Neural crest cell (in vitro differentiated cells): ENCODE measurements at regions not wholly inside any gene's neighbourhood (a gene's known extent, or its start where the extent isn't known, plus 50 kb on each side); places are given as distances from the start of the nearest gene placed in this dataset.
A peak's percentile ranks its signal among the peaks of the same experiment; 100 is the strongest.
"Not testable (repeated sequence)": the region's sequence is repeated elsewhere in the genome, so short reads cannot be mapped to it uniquely, and the experiment has no call there.

Experiments used
- DNase-seq: peaks from one replicate; pipeline ENCODE4 v3.0.0; 2021; ENCODE audit warnings: low read depth, mixed read lengths, low spot score
- H3K27ac Mint-ChIP-seq: one replicate; pipeline ENCODE4 v1.8.0; 2021; ENCODE audit warnings: mild to moderate bottlenecking, mixed read lengths; ENCODE audit not compliant: unreplicated experiment
- H3K27me3 Mint-ChIP-seq: 2 replicates; pipeline ENCODE4 v1.8.0; 2021; ENCODE audit warnings: low read depth, mild to moderate bottlenecking, mixed read lengths
- H3K36me3 Mint-ChIP-seq: 2 replicates; pipeline ENCODE4 v1.8.0; 2021; ENCODE audit warnings: low read depth, mild to moderate bottlenecking, mixed read lengths
- H3K4me1 Mint-ChIP-seq: 2 replicates; pipeline ENCODE4 v1.8.0; 2021; ENCODE audit warnings: mixed read lengths
- H3K4me3 Mint-ChIP-seq: one replicate; pipeline ENCODE4 v1.8.0; 2021; ENCODE audit warnings: mild to moderate bottlenecking, mixed read lengths
- H3K9me3 Mint-ChIP-seq: 2 replicates; pipeline ENCODE4 v1.8.0; 2021; ENCODE audit warnings: mixed read lengths
- CTCF ChIP-seq: fragments of 200-600 bp; sonication (generic); conservative IDR thresholded peaks from 2 replicates; pipeline ENCODE4 v1.5.0; 2021; ENCODE audit warnings: antibody characterized with exemption, mild to moderate bottlenecking

- no peak for TF ChIP-seq CTCF
- H3K27me3 Mint-ChIP-seq, result peaks cover 65% of the 10 kb centered on the region
Measured at GRCh38 chr4:82276332-82276640, 97.5 kb downstream of the HNRNPD start.

GRCh38 chr4:82275431-82276331, 98.1 kb downstream of the HNRNPD start:
- no peak for DNase-seq
- H3K36me3 Mint-ChIP-seq, result no peaks in the 10 kb centered on the region
- H3K4me3 Mint-ChIP-seq, result no peak overlapping the region
- peaks cover 10% of the 10 kb centered on the region for H3K9me3 Mint-ChIP-seq
- peaks cover 65% of the 10 kb centered on the region for H3K27me3 Mint-ChIP-seq
- no peak overlapping the region for H3K27ac Mint-ChIP-seq
- no peaks in the 10 kb centered on the region for H3K4me1 Mint-ChIP-seq
- TF ChIP-seq CTCF, result no peak

More at GRCh38 chr4:82276332-82276640, 97.5 kb downstream of the HNRNPD start:
- Mint-ChIP-seq H3K9me3 (peaks cover 10% of the 10 kb centered on the region), H3K4me3 (no peak overlapping the region), H3K36me3 (no peaks in the 10 kb centered on the region), H3K4me1 (no peaks in the 10 kb centered on the region), H3K27ac (no peak overlapping the region)
- DNase-seq, result no peak

- Mint-ChIP-seq H3K9me3 (peaks cover 10% of the 10 kb centered on the region), H3K27me3 (peaks cover 64% of the 10 kb centered on the region)
- not testable (repeated sequence) for H3K36me3 Mint-ChIP-seq, H3K27ac Mint-ChIP-seq, H3K4me3 Mint-ChIP-seq, H3K4me1 Mint-ChIP-seq, DNase-seq
Measured at GRCh38 chr4:82274700-82275099, 99.1 kb downstream of the HNRNPD start.

- not testable (repeated sequence) for H3K36me3 Mint-ChIP-seq, DNase-seq, H3K4me3 Mint-ChIP-seq, H3K27ac Mint-ChIP-seq, H3K4me1 Mint-ChIP-seq, H3K9me3 Mint-ChIP-seq
- peaks cover 45% of the 10 kb centered on the region for H3K27me3 Mint-ChIP-seq
Measured at GRCh38 chr4:82272523-82272922, 101.3 kb downstream of the HNRNPD start.

GRCh38 chr4:82271915-82272480, 101.8 kb downstream of the HNRNPD start:
- H3K4me1 Mint-ChIP-seq, H3K27ac Mint-ChIP-seq, H3K4me3 Mint-ChIP-seq, H3K36me3 Mint-ChIP-seq, DNase-seq, H3K9me3 Mint-ChIP-seq: not testable (repeated sequence)
- peaks cover 39% of the 10 kb centered on the region for H3K27me3 Mint-ChIP-seq

- no peak for DNase-seq
- Mint-ChIP-seq H3K4me3 (no peak overlapping the region), H3K4me1 (peaks cover 5% of the 10 kb centered on the region)
Measured at GRCh38 chr4:82268826-82269193, 105.0 kb downstream of the HNRNPD start.

More at GRCh38 chr4:82268826-82269193, 105.0 kb downstream of the HNRNPD start:
- no peak overlapping the region for H3K27ac Mint-ChIP-seq
- peaks cover 3% of the 10 kb centered on the region for H3K9me3 Mint-ChIP-seq
- TF ChIP-seq CTCF, result peak; percentile 20
- H3K36me3 Mint-ChIP-seq, result no peaks in the 10 kb centered on the region
- peaks cover 18% of the 10 kb centered on the region for H3K27me3 Mint-ChIP-seq
